IMR-90 (cell line): ENCODE measurements at regions not wholly inside any gene's neighbourhood (a gene's known extent, or its start where the extent isn't known, plus 50 kb on each side); places are given as distances from the start of the nearest gene placed in this dataset.

Source experiments
- ATAC-seq: fragments of 200-7000 bp; cut with Tn5 transposase; 2 replicates; pipeline ENCODE4 v1.9.1; 2020; ENCODE audit warnings: low read depth, mild to moderate bottlenecking, moderate library complexity
- BruUV-seq: library from RNA; stranded (reverse); fragments of 400-500 nt; replicated peaks from 2 replicates; lab custom pipeline; 2021; lab: Mats Ljungman, UMichigan
- CTCF ChIA-PET: fragments of 300-600 bp; formaldehyde crosslinking; extraction: SDS; loops from one replicate; lab custom pipeline; 2021; ENCODE audit warnings: antibody characterized with exemption; lab: Yijun Ruan, JAX
- POLR2A ChIA-PET: fragments of 300-600 bp; sonication (Branson Sonifier 250); formaldehyde crosslinking; loops from one replicate; lab custom pipeline; 2022; ENCODE audit warnings: antibody characterized with exemption; ENCODE audit not compliant: unreplicated experiment; lab: Charles Lee
- DNase-seq: peaks from one replicate; pipeline ENCODE4 v3.0.0; 2013
- H2AFZ ChIP-seq: replicated peaks from 2 replicates; pipeline ENCODE3; 2013; ENCODE audit warnings: low read length, mild to moderate bottlenecking; ENCODE audit not compliant: poor library complexity
- H2AK5ac ChIP-seq: 2 replicates; pipeline ENCODE4 v1.6.1; 2013; ENCODE audit warnings: low read depth, low read length, inconsistent platforms
- H2AK9ac ChIP-seq: replicated peaks from 2 replicates; pipeline ENCODE3; 2013; ENCODE audit warnings: mild to moderate bottlenecking, low read depth, low read length, moderate library complexity; ENCODE audit not compliant: poor library complexity
- H2BK120ac ChIP-seq: 2 replicates; pipeline ENCODE4 v1.6.1; 2013; ENCODE audit warnings: low read depth, low read length, inconsistent platforms
- H2BK15ac ChIP-seq: 3 replicates; pipeline ENCODE4 v1.6.1; 2013; ENCODE audit warnings: low read depth, low read length, inconsistent platforms
- H2BK20ac ChIP-seq: 2 replicates; pipeline ENCODE4 v1.6.1; 2013; ENCODE audit warnings: low read depth, mild to moderate bottlenecking, inconsistent platforms, low read length, moderate library complexity
- H2BK5ac ChIP-seq: 2 replicates; pipeline ENCODE4 v1.6.1; 2013; ENCODE audit warnings: mild to moderate bottlenecking, low read depth, low read length, inconsistent platforms; ENCODE audit not compliant: poor library complexity, severe bottlenecking
- H3K14ac ChIP-seq: replicated peaks from 2 replicates; pipeline ENCODE4 v1.6.1; 2013; ENCODE audit warnings: low read depth, low read length, inconsistent platforms
- H3K18ac ChIP-seq: 2 replicates; pipeline ENCODE4 v1.6.1; 2013; ENCODE audit warnings: low read depth, low read length, control low read depth
- H3K23ac ChIP-seq: 2 replicates; pipeline ENCODE4 v1.6.1; 2013; ENCODE audit warnings: low read depth, low read length, inconsistent platforms
- H3K27ac ChIP-seq: 2 replicates; pipeline ENCODE4 v1.5.1; 2013; ENCODE audit warnings: mild to moderate bottlenecking, control low read depth, low read length; ENCODE audit not compliant: insufficient read depth
- H3K27me3 ChIP-seq: 2 replicates; pipeline ENCODE4 v1.6.1; 2013; ENCODE audit warnings: low read length; ENCODE audit not compliant: control insufficient read depth, insufficient read depth
- H3K36me3 ChIP-seq: 2 replicates; pipeline ENCODE4 v1.6.1; 2013; ENCODE audit warnings: low read length, mixed read lengths; ENCODE audit not compliant: control insufficient read depth, insufficient read depth
- H3K4ac ChIP-seq: 2 replicates; pipeline ENCODE4 v1.6.1; 2013; ENCODE audit warnings: low read depth, low read length, inconsistent platforms
- H3K4me1 ChIP-seq: 2 replicates; pipeline ENCODE4 v1.6.1; 2013; ENCODE audit warnings: low read length, mixed read lengths; ENCODE audit not compliant: control insufficient read depth, insufficient read depth
- H3K4me2 ChIP-seq: 2 replicates; pipeline ENCODE4 v1.6.1; 2013; ENCODE audit warnings: low read depth, mild to moderate bottlenecking, control low read depth, low read length, moderate library complexity
- H3K4me3 ChIP-seq: 2 replicates; pipeline ENCODE4 v1.5.1; 2013; ENCODE audit warnings: low read depth, mild to moderate bottlenecking, control low read depth, low read length, moderate library complexity; ENCODE audit not compliant: insufficient read depth
- H3K56ac ChIP-seq: 2 replicates; pipeline ENCODE4 v1.6.1; 2013; ENCODE audit warnings: low read length, inconsistent platforms; ENCODE audit not compliant: insufficient read depth; ENCODE audit errors: extremely low read depth
- H3K79me1 ChIP-seq, 2 experiments: 2 replicates each; pipeline ENCODE4 v1.6.1; 2013; ENCODE audit warnings: low read length in 2 of 2, inconsistent platforms in 1 of 2, low read depth in 1 of 2
- H3K9ac ChIP-seq: 2 replicates; pipeline ENCODE4 v1.6.1; 2013; ENCODE audit warnings: low read depth, low read length, control low read depth
- H3K9me1 ChIP-seq: 2 replicates; pipeline ENCODE4 v1.6.1; 2013; ENCODE audit warnings: low read length, inconsistent platforms; ENCODE audit not compliant: insufficient read depth
- H3K9me3 ChIP-seq: 2 replicates; pipeline ENCODE4 v1.6.1; 2013; ENCODE audit warnings: low read length; ENCODE audit not compliant: control insufficient read depth, insufficient read depth
- H4K20me1 ChIP-seq: 2 replicates; pipeline ENCODE4 v1.6.1; 2013; ENCODE audit warnings: low read length, inconsistent platforms; ENCODE audit not compliant: insufficient read depth
- H4K5ac ChIP-seq: 2 replicates; pipeline ENCODE4 v1.6.1; 2013; ENCODE audit warnings: mild to moderate bottlenecking, low read depth, low read length, control low read depth
- H4K8ac ChIP-seq, 2 experiments: 2 replicates each; pipeline ENCODE4 v1.6.1; 2013; ENCODE audit warnings: low read depth in 2 of 2, low read length in 2 of 2, control low read depth in 1 of 2, inconsistent platforms in 1 of 2
- H4K91ac ChIP-seq: 2 replicates; pipeline ENCODE4 v1.6.1; 2013; ENCODE audit warnings: low read depth, low read length, inconsistent platforms; ENCODE audit not compliant: insufficient read depth
- CHD1 ChIP-seq: IDR thresholded peaks from 2 replicates; pipeline ENCODE4 v1.6.1; 2012; ENCODE audit warnings: low read depth, low read length, improper control_type of control experiment
- FOS ChIP-seq: fragments of 150-350 bp; IDR thresholded peaks from 2 replicates; pipeline ENCODE4 v1.6.1; 2016; ENCODE audit warnings: low read depth, low read length
- MAFK ChIP-seq: IDR thresholded peaks from 2 replicates; pipeline ENCODE4 v1.6.1; 2012; ENCODE audit warnings: low read depth, low read length, improper control_type of control experiment
- MXI1 ChIP-seq: IDR thresholded peaks from 2 replicates; pipeline ENCODE4 v1.6.1; 2012; ENCODE audit warnings: low read depth, mild to moderate bottlenecking, low read length, moderate library complexity, borderline replicate concordance
- RCOR1 ChIP-seq: IDR thresholded peaks from 2 replicates; pipeline ENCODE4 v1.6.1; 2012; ENCODE audit warnings: mild to moderate bottlenecking, low read length, improper control_type of control experiment; ENCODE audit not compliant: insufficient replicate concordance
- RFX5 ChIP-seq: IDR thresholded peaks from 2 replicates; pipeline ENCODE4 v1.8.0; 2012; ENCODE audit warnings: low read depth, mild to moderate bottlenecking, low read length, moderate library complexity
- SMC3 ChIP-seq: fragments of 150-350 bp; IDR thresholded peaks from 2 replicates; pipeline ENCODE4 v1.6.1; 2016; ENCODE audit warnings: low read depth, mild to moderate bottlenecking, antibody characterized with exemption, low read length, moderate library complexity
- WGBS, 2 experiments: methylation state at CpG; one replicate each; pipeline versions ENCODE4 v1.1.5 to v1.1.7; 2013; ENCODE audit warnings: missing lambda C conversion rate in 2 of 2; ENCODE audit not compliant: insufficient read length in 1 of 2; ENCODE audit errors: extremely low coverage in 2 of 2; 5-methylcytosine and 5-hydroxymethylcytosine counted together
- dilution Hi-C: fragments of 300-500 bp; cut with HindIII; formaldehyde crosslinking; loops from one replicate; pipeline ENCODE4 v1.14.3; 2018; ENCODE audit warnings: low sequenced_read_pairs; ENCODE audit not compliant: unreplicated experiment
- in situ Hi-C: fragments of 300-500 bp; cut with MboI; formaldehyde crosslinking; loops from 3 replicates; pipeline ENCODE4 v1.14.3; 2019; ENCODE audit warnings: low sequenced_read_pairs, inconsistent platforms, mixed read lengths
- intact Hi-C: fragments of 100-400 bp; cut with micrococcal nuclease; formaldehyde crosslinking; loops from 2 replicates; pipeline ENCODE4 v1.10.0; 2022
- TF ChIP-seq, protein P1 (sequence below): fragments of 150-350 bp; IDR thresholded peaks from 2 replicates; pipeline ENCODE4 v1.6.1; 2016; ENCODE audit warnings: low read depth, mild to moderate bottlenecking, low read length, moderate library complexity, borderline replicate concordance

- H2BK120ac ChIP-seq, result peak overlapping the region; percentile 50
- peak overlapping the region; percentile 68; the same call in 1 of the 2 replicates for H4K91ac ChIP-seq
- no CpG with 5 or more reads among the region's 2 CpGs for WGBS, 2 experiments
- H3K36me3 ChIP-seq, result no peaks in the 10 kb centered on the region
- intact Hi-C loops, result no loop called here
- peak overlapping the region; percentile 69; the same call in 1 of the 2 replicates for H2AK5ac ChIP-seq
- no peaks in the 10 kb centered on the region for H3K27me3 ChIP-seq
- no peak overlapping the region for H2AK9ac ChIP-seq
- ATAC-seq, result no peak
- no peak overlapping the region for H3K23ac ChIP-seq
- peak overlapping the region; percentile 51; the same call in 1 of the 2 replicates for H4K5ac ChIP-seq
- no peak overlapping the region for H3K14ac ChIP-seq
- no peak overlapping the region; a peak in 2 of 4 replicates for H4K8ac ChIP-seq
- no peaks in the 10 kb centered on the region for H4K20me1 ChIP-seq
- H2AFZ ChIP-seq, result no peak overlapping the region
- POLR2A ChIA-PET, result no interaction called here
- H2BK15ac ChIP-seq, result peak overlapping the region; percentile 64; the same call in 2 of the 3 replicates
- dilution Hi-C loops, result no loop called here
- DNase-seq, result no peak
- no peak overlapping the region for H2BK20ac ChIP-seq
- in situ Hi-C loops, result no loop called here
- H3K79me1 ChIP-seq, result no peaks in the 10 kb centered on the region; a peak in 1 of 4 replicates
- H3K9me3 ChIP-seq, result 0 out of 2 replicates have a peak, but pooled peaks cover 2% of the 10 kb centered on the region
- H3K4me2 ChIP-seq, result no peak overlapping the region
- peaks cover 19% of the 10 kb centered on the region for H3K4me1 ChIP-seq
- H3K4ac ChIP-seq, result peak overlapping the region; percentile 41; the same call in 1 of the 2 replicates
- CTCF ChIA-PET, result interaction anchor here (1.8 kb wide), 1 partner anchor 11 kb away, joined by 4 read pairs; no protein-coding TSS in a partner anchor
- no peak overlapping the region for H3K56ac ChIP-seq
- no peak for TF ChIP-seq MAFK
- TF ChIP-seq FOS, result no peak
- no peak for TF ChIP-seq CHD1
- TF ChIP-seq RCOR1, result no peak
- no peak for TF ChIP-seq SMC3
- TF ChIP-seq MXI1, result no peak
- TF ChIP-seq, protein P1, sequence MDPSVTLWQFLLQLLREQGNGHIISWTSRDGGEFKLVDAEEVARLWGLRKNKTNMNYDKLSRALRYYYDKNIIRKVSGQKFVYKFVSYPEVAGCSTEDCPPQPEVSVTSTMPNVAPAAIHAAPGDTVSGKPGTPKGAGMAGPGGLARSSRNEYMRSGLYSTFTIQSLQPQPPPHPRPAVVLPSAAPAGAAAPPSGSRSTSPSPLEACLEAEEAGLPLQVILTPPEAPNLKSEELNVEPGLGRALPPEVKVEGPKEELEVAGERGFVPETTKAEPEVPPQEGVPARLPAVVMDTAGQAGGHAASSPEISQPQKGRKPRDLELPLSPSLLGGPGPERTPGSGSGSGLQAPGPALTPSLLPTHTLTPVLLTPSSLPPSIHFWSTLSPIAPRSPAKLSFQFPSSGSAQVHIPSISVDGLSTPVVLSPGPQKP, result no peak
- no peak for TF ChIP-seq RFX5
- no peak overlapping the region for H3K27ac ChIP-seq
- no peak overlapping the region for H3K9ac ChIP-seq
- peak overlapping the region; percentile 93 for H3K18ac ChIP-seq
- no TSS peak for BruUV-seq
- H3K4me3 ChIP-seq, result no peak overlapping the region
- H3K9me1 ChIP-seq, result peaks cover 7% of the 10 kb centered on the region; the same call in 1 of the 2 replicates
- peak overlapping the region; percentile 23 for H2BK5ac ChIP-seq
These were observed 430.9 kb downstream of the SPRY1 start for GRCh38 chr4:123827511-123827910.
